HCT116 (cell line): ENCODE measurements at regions not wholly inside any gene's neighbourhood (a gene's known extent, or its start where the extent isn't known, plus 50 kb on each side); places are given as distances from the start of the nearest gene placed in this dataset.

ENCODE experiments used
- CTCF ChIP-seq, 3 experiments: fragments of 200-600 bp in 1 of 3; sonication (generic) in 1 of 3; IDR thresholded peaks in 2 of 3; conservative IDR thresholded peaks in 1 of 3; 2 replicates each; pipeline ENCODE4 v1.5.1; 2012 to 2017; ENCODE audit warnings: low read depth in 2 of 3, low read length in 2 of 3, antibody characterized with exemption in 1 of 3, borderline replicate concordance in 1 of 3, control low read depth in 1 of 3, mild to moderate bottlenecking in 1 of 3, mixed read lengths in 1 of 3, mixed run types in 1 of 3, moderate library complexity in 1 of 3; ENCODE audit not compliant: insufficient read depth in 1 of 3
- EZH2 ChIP-seq: fragments of 200-600 bp; sonication (generic); IDR thresholded peaks from 2 replicates; pipeline ENCODE4 v1.6.1; 2017; ENCODE audit warnings: antibody characterized with exemption, mixed run types
- EZH2phosphoT487 ChIP-seq: fragments of 200-600 bp; IDR thresholded peaks from 2 replicates; pipeline ENCODE4 v1.6.1; 2018; ENCODE audit warnings: antibody characterized with exemption, borderline replicate concordance

GRCh38 chr14:27267876-27268275 lies 670.0 kb upstream of the NOVA1 start:
- no peak for TF ChIP-seq CTCF (IDR thresholded peaks at IDR 0.05 in 2 of 3, conservative IDR thresholded peaks at IDR 0.05 in 1 of 3; ENCODE audit: borderline replicate concordance in 1 of 3, insufficient read depth in 1 of 3, low read depth in 2 of 3, low read length in 2 of 3)
- no peak for TF ChIP-seq EZH2
- TF ChIP-seq EZH2phosphoT487, result no peak
